OCI-LY7 (cell line): ENCODE measurements at regions not wholly inside any gene's neighbourhood (a gene's known extent, or its start where the extent isn't known, plus 50 kb on each side); places are given as distances from the start of the nearest gene placed in this dataset.

ENCODE experiments used
- BruUV-seq: library from RNA; stranded (reverse); fragments of 400-500 nt; replicated peaks from 2 replicates; lab custom pipeline; 2021; lab: Mats Ljungman, UMichigan
- CTCF ChIA-PET: fragments of 300-600 bp; sonication (Branson Sonifier 250); formaldehyde crosslinking; loops from one replicate; lab custom pipeline; 2022; ENCODE audit warnings: antibody characterized with exemption; ENCODE audit not compliant: unreplicated experiment; lab: Charles Lee
- POLR2A ChIA-PET: fragments of 300-600 bp; sonication (Branson Sonifier 250); formaldehyde crosslinking; loops from one replicate; lab custom pipeline; 2022; ENCODE audit warnings: antibody characterized with exemption; lab: Charles Lee
- DNase-seq: peaks from one replicate; pipeline ENCODE4 v3.0.0-alpha.2; 2015; ENCODE audit warnings: low spot score
- H2AFZ ChIP-seq: fragments of 200-600 bp; sonication (generic), shearing (Covaris generic); 2 replicates; pipeline ENCODE4 v1.6.1; 2014; ENCODE audit warnings: mild to moderate bottlenecking, antibody characterized with exemption, low read length, moderate library complexity
- H3K27ac ChIP-seq: fragments of 200-600 bp; sonication (generic); 2 replicates; pipeline ENCODE4 v1.5.1; 2014; ENCODE audit warnings: mixed run types, low read depth, mild to moderate bottlenecking, moderate library complexity, low read length, inconsistent platforms; ENCODE audit not compliant: poor library complexity, severe bottlenecking
- H3K36me3 ChIP-seq: fragments of 200-600 bp; sonication (generic); 2 replicates; pipeline ENCODE4 v1.6.1; 2014; ENCODE audit warnings: mild to moderate bottlenecking, antibody characterized with exemption, low read length, moderate library complexity, mixed read lengths; ENCODE audit not compliant: insufficient read depth
- H3K4me1 ChIP-seq: fragments of 200-600 bp; sonication (generic); 2 replicates; pipeline ENCODE4 v1.5.1; 2014; ENCODE audit warnings: mild to moderate bottlenecking, low read length; ENCODE audit not compliant: insufficient read depth, poor library complexity, severe bottlenecking
- H3K4me2 ChIP-seq: fragments of 200-600 bp; sonication (generic); 2 replicates; pipeline ENCODE4 v1.6.1; 2014; ENCODE audit warnings: mild to moderate bottlenecking, low read length
- H3K4me3 ChIP-seq: fragments of 200-600 bp; sonication (generic); 2 replicates; pipeline ENCODE4 v1.5.1; 2014; ENCODE audit warnings: mild to moderate bottlenecking, low read depth, low read length; ENCODE audit not compliant: poor library complexity, severe bottlenecking
- H3K79me2 ChIP-seq: fragments of 200-600 bp; sonication (generic); 2 replicates; pipeline ENCODE4 v1.6.1; 2016; ENCODE audit warnings: low read depth, mild to moderate bottlenecking, low read length, moderate library complexity, mixed read lengths; ENCODE audit not compliant: insufficient read depth
- H3K9me2 ChIP-seq: fragments of 200-600 bp; sonication (generic); 2 replicates; pipeline ENCODE4 v1.6.1; 2016; ENCODE audit warnings: mild to moderate bottlenecking, low read length, mixed read lengths; ENCODE audit not compliant: insufficient read depth
- H3K9me3 ChIP-seq: fragments of 200-600 bp; sonication (generic); 2 replicates; pipeline ENCODE4 v1.6.1; 2014; ENCODE audit warnings: mild to moderate bottlenecking, mixed run types, low read length, mixed read lengths
- H4K20me1 ChIP-seq: fragments of 200-600 bp; sonication (generic); 2 replicates; pipeline ENCODE4 v1.6.1; 2014; ENCODE audit warnings: mild to moderate bottlenecking, antibody characterized with exemption, low read length, moderate library complexity, mixed read lengths; ENCODE audit not compliant: insufficient read depth
- CTCF ChIP-seq: fragments of 200-600 bp; sonication (generic); conservative IDR thresholded peaks from 2 replicates; pipeline ENCODE4 v1.5.1; 2014; ENCODE audit warnings: mild to moderate bottlenecking, antibody characterized with exemption, low read length, moderate library complexity, mixed read lengths
- EZH2phosphoT487 ChIP-seq: fragments of 200-600 bp; sonication (generic); IDR thresholded peaks from 2 replicates; pipeline ENCODE4 v1.6.1; 2018; ENCODE audit warnings: low read depth, borderline replicate concordance, mild to moderate bottlenecking, mixed run types, antibody characterized with exemption, low read length, moderate library complexity, mixed read lengths
- intact Hi-C: fragments of 100-400 bp; cut with micrococcal nuclease; formaldehyde crosslinking; loops from one replicate; pipeline ENCODE4 v1.10.0; 2022; ENCODE audit not compliant: unreplicated experiment

- H4K20me1 ChIP-seq: no peaks in the 10 kb centered on the region
- H3K27ac ChIP-seq: no peak overlapping the region
- H3K79me2 ChIP-seq: no peaks in the 10 kb centered on the region
- no peak overlapping the region for H3K4me3 ChIP-seq
- H3K4me2 ChIP-seq: no peak overlapping the region
- CTCF ChIA-PET: no interaction called here
- intact Hi-C loops: no loop called here
- H3K9me2 ChIP-seq: no peaks in the 10 kb centered on the region
- no peak for TF ChIP-seq CTCF
- TF ChIP-seq EZH2phosphoT487: no peak
- no peak for DNase-seq
- H3K4me1 ChIP-seq: no peaks in the 10 kb centered on the region
- BruUV-seq: no TSS peak
- H3K9me3 ChIP-seq: no peaks in the 10 kb centered on the region
- H3K36me3 ChIP-seq: no peaks in the 10 kb centered on the region
- POLR2A ChIA-PET: no interaction called here
- no peak overlapping the region for H2AFZ ChIP-seq
Measured at GRCh38 chr14:98859301-98859700, 412.7 kb downstream of the BCL11B start.

- CTCF ChIA-PET: no interaction called here
- H3K4me1 ChIP-seq: no peaks in the 10 kb centered on the region
- BruUV-seq: no TSS peak
- H3K79me2 ChIP-seq: no peaks in the 10 kb centered on the region
- intact Hi-C loops: no loop called here
- no peaks in the 10 kb centered on the region for H3K9me2 ChIP-seq
- H2AFZ ChIP-seq: no peak overlapping the region
- H3K36me3 ChIP-seq: no peaks in the 10 kb centered on the region
- no peak for DNase-seq
- H3K9me3 ChIP-seq: no peaks in the 10 kb centered on the region
- no peak overlapping the region for H3K4me2 ChIP-seq
- no peaks in the 10 kb centered on the region for H4K20me1 ChIP-seq
- H3K4me3 ChIP-seq: no peak overlapping the region
- no peak overlapping the region for H3K27ac ChIP-seq
- no peak for TF ChIP-seq EZH2phosphoT487
- TF ChIP-seq CTCF: no peak
- POLR2A ChIA-PET: no interaction called here
Measured at GRCh38 chr14:98864211-98864610, 407.8 kb downstream of the BCL11B start.

GRCh38 chr14:98867146-98867545 is 404.9 kb downstream of the BCL11B start:
- Histone ChIP-seq H3K79me2 (no peaks in the 10 kb centered on the region), H3K27ac (no peak overlapping the region), H4K20me1 (no peaks in the 10 kb centered on the region), H3K36me3 (no peaks in the 10 kb centered on the region), H2AFZ (no peak overlapping the region), H3K9me3 (no peaks in the 10 kb centered on the region), H3K9me2 (no peaks in the 10 kb centered on the region), H3K4me2 (no peak overlapping the region), H3K4me1 (no peaks in the 10 kb centered on the region), H3K4me3 (no peak overlapping the region)
- BruUV-seq: no TSS peak
- CTCF ChIA-PET: no interaction called here
- TF ChIP-seq EZH2phosphoT487: no peak
- no peak for TF ChIP-seq CTCF
- DNase-seq: no peak
- intact Hi-C loops: no loop called here
- POLR2A ChIA-PET: interaction anchor here (0.7 kb wide), 1 partner anchor 369 kb away, joined by 3 read pairs; no protein-coding TSS in a partner anchor
